ENCODE measurements at regions not wholly inside any gene's neighbourhood (a gene's known extent, or its start where the extent isn't known, plus 50 kb on each side); places are given as distances from the start of the nearest gene placed in this dataset.

DNA sequence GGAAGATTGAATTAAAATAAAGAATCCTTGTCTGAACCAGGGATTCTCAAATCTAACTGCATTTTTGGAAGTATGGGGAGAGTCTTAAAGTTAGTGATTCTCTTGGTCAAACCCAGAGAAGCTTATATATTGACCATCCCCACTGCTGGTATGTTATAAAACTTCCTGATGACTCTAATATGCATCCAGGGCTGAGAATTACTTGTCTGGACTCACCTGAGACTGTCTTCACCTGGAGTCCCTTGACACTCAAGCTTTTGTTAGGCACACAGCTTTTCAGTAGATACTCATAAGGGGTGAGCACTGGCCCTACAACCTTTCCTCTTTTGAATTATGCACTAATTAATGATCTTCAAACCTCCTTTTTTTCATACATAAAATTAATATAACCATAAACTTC lies 149.6 kb upstream of the GULP1 start:
- no peak overlapping the region for H2BK12ac ChIP-seq (ENCODE audit: low read depth, low read length)
- H3K4me1 ChIP-seq (replicated peaks in 1 of 4; ENCODE audit: control insufficient read depth in 3 of 4, insufficient read depth in 4 of 4, low read length in 3 of 4), result no peaks in the 10 kb centered on the region
- H3K23ac ChIP-seq (ENCODE audit: insufficient read length), result no peak overlapping the region
- H3K18ac ChIP-seq (ENCODE audit: extremely low read depth, low read length), result no peak overlapping the region
- no peak overlapping the region for H3K4ac ChIP-seq (replicated peaks; ENCODE audit: insufficient read length, low read depth, low read length)
- no peaks in the 10 kb centered on the region for H3K9me3 ChIP-seq (ENCODE audit: insufficient read depth in 2 of 2, low read depth in 1 of 2, low read length in 1 of 2)
- no peaks in the 10 kb centered on the region for H3K79me2 ChIP-seq (ENCODE audit: control insufficient read depth in 1 of 2, insufficient read depth in 2 of 2, low read length in 2 of 2)
- ChIA-PET POLR2A (ENCODE audit: partially characterized antibody) (no interaction called here), CTCF (ENCODE audit: partially characterized antibody) (interaction anchor here (0.5 kb wide), 1 partner anchor 542 kb away, joined by 3 read pairs; no protein-coding TSS in a partner anchor)
- H3K27ac ChIP-seq (ENCODE audit: low read depth, low read length), result no peak overlapping the region
- no peaks in the 10 kb centered on the region for H3K36me3 ChIP-seq (ENCODE audit: control insufficient read depth in 2 of 4, insufficient read depth in 4 of 4, low read length in 3 of 4)
- no peak overlapping the region for H3K14ac ChIP-seq (ENCODE audit: insufficient read length)
- no peaks in the 10 kb centered on the region for H3K27me3 ChIP-seq (replicated peaks in 1 of 4; ENCODE audit: control insufficient read depth in 3 of 4, extremely low read depth in 1 of 4, insufficient read depth in 3 of 4, low read length in 3 of 4)
- H4K20me1 ChIP-seq (replicated peaks in 1 of 2; ENCODE audit: control insufficient read depth in 1 of 2, insufficient read depth in 2 of 2, low read length in 2 of 2), result no peaks in the 10 kb centered on the region
- no peak overlapping the region for H3K9ac ChIP-seq (replicated peaks in 1 of 4; ENCODE audit: extremely low read depth in 1 of 4, low read depth in 3 of 4, low read length in 3 of 4)
- H3K4me2 ChIP-seq (ENCODE audit: insufficient read depth in 1 of 2, low read depth in 2 of 2, low read length in 2 of 2), result no peak overlapping the region
- H3K56ac ChIP-seq (replicated peaks; ENCODE audit: insufficient read length, low read depth, low read length), result no peak overlapping the region
- FAIRE-seq, result no peak
- H3K4me3 ChIP-seq (ENCODE audit: extremely low read depth in 1 of 4, insufficient read depth in 2 of 4, low read depth in 3 of 4, low read length in 4 of 4), result no peak overlapping the region
- TF ChIP-seq BCL11A (IDR thresholded peaks at IDR 0.05; ENCODE audit: low read depth in 2 of 2, low read length in 2 of 2), result no peak
- no peak for TF ChIP-seq POLR2A (IDR thresholded peaks at IDR 0.05; ENCODE audit: control extremely low read depth in 1 of 2, low read depth in 2 of 2, low read length in 2 of 2)
- no peak for TF ChIP-seq BACH1 (IDR thresholded peaks at IDR 0.05; ENCODE audit: low read length)
- no peak for TF ChIP-seq CHD2 (IDR thresholded peaks at IDR 0.05; ENCODE audit: low read length)
- no peak for TF ChIP-seq CREB1 (IDR thresholded peaks at IDR 0.05)
- no peak for TF ChIP-seq SP4 (IDR thresholded peaks at IDR 0.05; ENCODE audit: low read length)
- no peak for TF ChIP-seq JUND (IDR thresholded peaks at IDR 0.05; ENCODE audit: low read length)
- TF ChIP-seq KDM5A (IDR thresholded peaks at IDR 0.05; ENCODE audit: low read length), result no peak
- TF ChIP-seq, protein P1, sequence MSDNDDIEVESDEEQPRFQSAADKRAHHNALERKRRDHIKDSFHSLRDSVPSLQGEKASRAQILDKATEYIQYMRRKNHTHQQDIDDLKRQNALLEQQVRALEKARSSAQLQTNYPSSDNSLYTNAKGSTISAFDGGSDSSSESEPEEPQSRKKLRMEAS (IDR thresholded peaks at IDR 0.05), result no peak
- no peak for TF ChIP-seq TCF12 (IDR thresholded peaks at IDR 0.05; ENCODE audit: low read depth, low read length)
- TF ChIP-seq ASH2L (IDR thresholded peaks at IDR 0.05; ENCODE audit: low read length), result no peak
- TF ChIP-seq HDAC6 (IDR thresholded peaks at IDR 0.05; ENCODE audit: low read depth, low read length), result no peak
- TF ChIP-seq SIN3A (conservative IDR thresholded peaks at IDR 0.05 in 1 of 2, IDR thresholded peaks at IDR 0.05 in 1 of 2; ENCODE audit: low read depth in 1 of 2, low read length in 2 of 2), result no peak
- TF ChIP-seq GTF2F1 (IDR thresholded peaks at IDR 0.05; ENCODE audit: borderline replicate concordance, low read depth, low read length), result no peak
- no peak for TF ChIP-seq NANOG (IDR thresholded peaks at IDR 0.05; ENCODE audit: insufficient read depth, low read depth, low read length, poor library complexity, severe bottlenecking)
- TF ChIP-seq SP1 (IDR thresholded peaks at IDR 0.05; ENCODE audit: low read depth, low read length), result no peak
- no peak for TF ChIP-seq SAP30 (IDR thresholded peaks at IDR 0.05; ENCODE audit: insufficient read depth, insufficient replicate concordance, low read length)
- H4K91ac ChIP-seq (replicated peaks; ENCODE audit: insufficient read length, low read length), result no peak overlapping the region
- no peak for DNase-seq (ENCODE audit: low read depth in 1 of 2, low spot score in 2 of 2)
- H2BK5ac ChIP-seq (ENCODE audit: low read depth, low read length), result no peak overlapping the region
- no peak overlapping the region for H4K8ac ChIP-seq (ENCODE audit: extremely low read depth, insufficient read depth, low read length)
- H2BK20ac ChIP-seq (ENCODE audit: low read length), result no peak overlapping the region
- no peak overlapping the region for H2AK5ac ChIP-seq (ENCODE audit: low read depth, low read length)
- H3K23me2 ChIP-seq (ENCODE audit: low read depth, low read length), result no peaks in the 10 kb centered on the region
- no peak overlapping the region for H2BK120ac ChIP-seq (replicated peaks; ENCODE audit: low read depth, low read length)
- H3K79me1 ChIP-seq (ENCODE audit: low read depth, low read length), result no peaks in the 10 kb centered on the region
- H2AFZ ChIP-seq (ENCODE audit: low read length), result no peak overlapping the region
- no peak overlapping the region for H4K5ac ChIP-seq (ENCODE audit: insufficient read length, low read depth, low read length)
- H2BK15ac ChIP-seq (ENCODE audit: low read length), result no peak overlapping the region

Measured in H1 (cell line).